Heart right ventricle (tissue), 16 donors: ENCODE measurements at regions not wholly inside any gene's neighbourhood (a gene's known extent, or its start where the extent isn't known, plus 50 kb on each side); places are given as distances from the start of the nearest gene placed in this dataset.

ENCODE experiments used
- ATAC-seq, 8 donors: fragments of 200-7000 bp; cut with Tn5 transposase; one replicate each; pipeline ENCODE4 v1.9.1; 2020; ENCODE audit warnings: mild to moderate bottlenecking in 8 of 8, moderate library complexity in 8 of 8, moderate number of reproducible peaks in 1 of 8
- DNase-seq, 2 donors: peaks; one replicate each; pipeline ENCODE4 v3.0.0-alpha.2; 2020
- H3K27ac ChIP-seq, 10 donors: fragments of 200-600 bp; sonication (generic) in 2 of 10; one replicate each; pipeline versions ENCODE4 v1.5.0 to v1.8.0; 2020 to 2022; ENCODE audit warnings: mild to moderate bottlenecking in 3 of 10
- H3K27me3 ChIP-seq, 7 donors: fragments of 200-600 bp; one replicate each; pipeline ENCODE4 v1.8.0; 2021 to 2022; ENCODE audit warnings: mild to moderate bottlenecking in 2 of 7
- H3K36me3 ChIP-seq, 9 donors: fragments of 200-600 bp; sonication (generic) in 1 of 9; one replicate each; pipeline versions ENCODE4 v1.5.0 to v1.8.0; 2020 to 2022; ENCODE audit warnings: mild to moderate bottlenecking in 2 of 9
- H3K4me1 ChIP-seq, 9 donors: fragments of 200-600 bp; sonication (generic) in 1 of 9; one replicate each; pipeline versions ENCODE4 v1.5.0 to v1.8.0; 2020 to 2022; ENCODE audit warnings: mild to moderate bottlenecking in 4 of 9
- H3K4me3 ChIP-seq, 10 donors: fragments of 200-600 bp; sonication (generic) in 2 of 10; one replicate each; pipeline versions ENCODE4 v1.5.0 to v1.8.0; 2020 to 2022; ENCODE audit warnings: mild to moderate bottlenecking in 7 of 10, moderate library complexity in 2 of 10
- H3K9me3 ChIP-seq, 11 donors: fragments of 200-600 bp in 10 of 11; sonication (generic) in 2 of 11; one replicate each; pipeline versions ENCODE4 v1.5.0 to v1.8.0; 2013 to 2022; ENCODE audit warnings: mild to moderate bottlenecking in 2 of 11, control low read depth in 1 of 11, moderate library complexity in 1 of 11
- WGBS, 2 donors: extraction: QIAGEN DNeasy Blood & Tissue Kit; methylation state at CpG; one replicate each; pipeline ENCODE4 v1.1.7; 2013; ENCODE audit warnings: inconsistent platforms in 1 of 2; 5-methylcytosine and 5-hydroxymethylcytosine counted together
- intact Hi-C, 10 donors: fragments of 100-400 bp; cut with DNase I; formaldehyde crosslinking; loops; one replicate each; pipeline versions ENCODE4 v1.11.1 to v1.14.2; 2022
- TF ChIP-seq, protein P1 (sequence below), 9 donors: fragments of 200-600 bp; sonication (generic) in 2 of 9; IDR thresholded peaks; one replicate each; pipeline versions ENCODE4 v1.5.0 to v1.8.0; 2021 to 2022; ENCODE audit warnings: antibody characterized with exemption in 9 of 9, mild to moderate bottlenecking in 5 of 9, moderate library complexity in 1 of 9
- donor health status: Arrhythmogenic right ventricular cardiomyopathy.
- donor health status: ischemic (EF 13 %, LVEDD 7.1; RV severe dilation, severe dysfunction).
- donor health status: healthy with polysubstance abuse.
- donor health status: DM: no; HTN: yes; CAD: no.
- donor health status: DM: no; HTN: no; CAD: no.
- donor health status: ischemic (EF 25% LVEDD 6.9; RV normal size, moderate dysfunction).
- donor health status: ischemic (EF 25% LVEDD 5.7; RV mildly dilated, moderate dysfunction).
- donor health status: healthy.
- donor health status: DM: yes; HTN: yes; CAD: no.
- donor health status: Ischemic cardiomyopathy.
- donor health status: ischemic (EF 35%, LVEDD 5.7; RV mildly dilated, moderate dysfunction).
- donor health status: nonischemic (EF 11% LVEDD 7.7; RV severe dilation, severe dysfunction).
- donor health status: DM: yes; HTN: yes; CAD: no.
- donor health status: PGD.
- donor health status: ischemic (EF 29% LVEDD 5.4; RV normal size, mild dysfunction).
- donor health status: nonischemic (EF 23%, LVEDD 6.1; RV moderate dilation, normal function).

DNA sequence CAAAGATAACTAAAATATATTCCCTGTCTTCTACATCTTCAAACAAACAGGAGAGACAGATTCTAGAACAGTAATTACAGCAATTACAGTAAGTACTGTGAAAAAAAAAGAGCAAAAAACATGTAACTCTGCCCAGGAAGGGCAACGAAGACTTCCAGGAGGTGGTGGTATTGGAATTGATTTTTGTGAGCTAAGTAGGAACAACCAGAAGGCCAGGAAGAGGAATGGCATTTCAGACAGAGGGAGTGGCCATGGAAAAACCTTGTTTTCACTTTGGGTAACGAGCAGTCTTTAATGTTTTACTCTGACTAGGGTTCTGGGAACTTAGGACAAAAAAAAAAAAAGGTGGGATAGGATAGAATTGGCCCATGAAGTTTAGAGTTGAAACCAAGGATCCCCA is 196.3 kb upstream of the PLEKHG7 start:
- Histone ChIP-seq H3K27ac (peak overlapping the region in 9 of 10 donors; percentile 71 to 95 (median 82)), H3K9me3 (no peaks in the 10 kb centered on the region), H3K4me3 (no peak overlapping the region), H3K27me3 (no peaks in the 10 kb centered on the region), H3K36me3 (no peaks in the 10 kb centered on the region), H3K4me1 (peaks cover 14 to 68% (median 42%) of the 10 kb centered on the region in 9 donors)
- intact Hi-C loops: loop anchor here in 5 of 10 donors (5.0 to 10.0 kb wide), 8 partner anchors 36 to 418 kb away; partner anchors contain the start of genes BTG1 (in 2 of the 5) and EEA1 (in 1 of the 5)
- DNase-seq (no peak), ATAC-seq (peak in 3 of 8 donors; percentile 21 to 45 (median 27))
- TF ChIP-seq, protein P1, sequence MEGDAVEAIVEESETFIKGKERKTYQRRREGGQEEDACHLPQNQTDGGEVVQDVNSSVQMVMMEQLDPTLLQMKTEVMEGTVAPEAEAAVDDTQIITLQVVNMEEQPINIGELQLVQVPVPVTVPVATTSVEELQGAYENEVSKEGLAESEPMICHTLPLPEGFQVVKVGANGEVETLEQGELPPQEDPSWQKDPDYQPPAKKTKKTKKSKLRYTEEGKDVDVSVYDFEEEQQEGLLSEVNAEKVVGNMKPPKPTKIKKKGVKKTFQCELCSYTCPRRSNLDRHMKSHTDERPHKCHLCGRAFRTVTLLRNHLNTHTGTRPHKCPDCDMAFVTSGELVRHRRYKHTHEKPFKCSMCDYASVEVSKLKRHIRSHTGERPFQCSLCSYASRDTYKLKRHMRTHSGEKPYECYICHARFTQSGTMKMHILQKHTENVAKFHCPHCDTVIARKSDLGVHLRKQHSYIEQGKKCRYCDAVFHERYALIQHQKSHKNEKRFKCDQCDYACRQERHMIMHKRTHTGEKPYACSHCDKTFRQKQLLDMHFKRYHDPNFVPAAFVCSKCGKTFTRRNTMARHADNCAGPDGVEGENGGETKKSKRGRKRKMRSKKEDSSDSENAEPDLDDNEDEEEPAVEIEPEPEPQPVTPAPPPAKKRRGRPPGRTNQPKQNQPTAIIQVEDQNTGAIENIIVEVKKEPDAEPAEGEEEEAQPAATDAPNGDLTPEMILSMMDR (IDR thresholded peaks at IDR 0.05): peak in 1 of 9 donors; percentile 21
- 50 to 67% methylated on average over 2 of the region's 2 CpGs for WGBS, 2 donors

DNA sequence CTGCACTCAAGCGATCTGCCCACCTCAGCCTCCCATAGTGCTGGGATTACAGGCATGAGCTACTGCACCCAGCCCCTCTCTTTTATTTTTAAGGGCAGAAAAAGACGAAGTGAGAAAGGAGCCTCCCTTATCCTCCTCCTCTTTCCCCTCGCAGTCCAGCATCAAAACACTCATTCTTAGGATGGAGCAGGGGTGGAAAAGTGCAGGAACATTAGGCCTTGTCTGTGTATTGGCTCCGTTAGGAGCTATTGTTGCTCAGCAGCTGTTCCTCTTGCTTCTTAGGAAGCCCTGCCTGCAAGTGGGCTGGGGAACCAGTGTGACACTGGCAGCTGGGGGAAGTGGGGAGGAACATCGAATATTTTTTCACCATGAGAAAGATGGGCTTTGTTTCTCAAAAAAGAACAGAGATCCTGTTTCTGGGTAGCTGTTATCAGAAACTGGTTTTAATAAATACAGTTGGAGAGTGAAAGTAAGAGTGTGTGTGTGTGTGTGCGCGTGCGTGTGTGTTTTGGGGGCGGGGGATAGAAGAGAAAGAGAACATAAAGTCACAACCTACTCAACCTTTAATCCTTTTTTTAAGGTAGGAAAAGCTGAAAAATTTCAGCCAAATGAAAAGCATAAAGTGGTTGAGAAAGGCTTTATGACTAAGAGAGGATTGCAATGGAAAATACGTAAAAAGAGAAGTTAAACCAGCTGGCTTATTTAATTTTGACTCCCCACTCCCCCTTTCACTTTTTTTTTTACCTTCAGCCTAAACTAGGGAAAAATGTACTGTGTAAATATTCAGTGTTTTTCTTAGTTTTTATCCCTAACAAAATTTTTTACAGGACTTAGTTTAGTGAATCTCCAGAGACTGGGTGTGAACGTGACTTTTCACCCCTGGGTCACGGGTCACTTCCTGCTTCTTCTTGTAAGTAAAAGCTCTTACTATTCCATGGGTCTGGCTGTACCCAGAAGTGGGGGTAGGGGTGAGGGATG is 197.2 kb upstream of the PLEKHG7 start:
- 41 to 50% methylated on average over 12 of the region's 12 CpGs for WGBS, 2 donors
- H3K27ac ChIP-seq: peak overlapping the region; percentile 61 to 95 (median 80)
- TF ChIP-seq, protein P1 (IDR thresholded peaks at IDR 0.05): no peak
- H3K36me3 ChIP-seq: no peaks in the 10 kb centered on the region
- ATAC-seq: peak; percentile 63 to 87 (median 78)
- no peaks in the 10 kb centered on the region for H3K9me3 ChIP-seq
- intact Hi-C loops: loop anchor here in 5 of 10 donors (5.0 to 10.0 kb wide), 8 partner anchors 37 to 419 kb away; partner anchors contain the start of genes BTG1 (in 2 of the 5) and EEA1 (in 1 of the 5)
- no peaks in the 10 kb centered on the region for H3K27me3 ChIP-seq
- DNase-seq: peak; percentile 65 to 80
- peaks cover 14 to 59% (median 40%) of the 10 kb centered on the region in 9 donors for H3K4me1 ChIP-seq
- H3K4me3 ChIP-seq: peak overlapping the region in 6 of 10 donors; percentile 16 to 33 (median 30)

DNA sequence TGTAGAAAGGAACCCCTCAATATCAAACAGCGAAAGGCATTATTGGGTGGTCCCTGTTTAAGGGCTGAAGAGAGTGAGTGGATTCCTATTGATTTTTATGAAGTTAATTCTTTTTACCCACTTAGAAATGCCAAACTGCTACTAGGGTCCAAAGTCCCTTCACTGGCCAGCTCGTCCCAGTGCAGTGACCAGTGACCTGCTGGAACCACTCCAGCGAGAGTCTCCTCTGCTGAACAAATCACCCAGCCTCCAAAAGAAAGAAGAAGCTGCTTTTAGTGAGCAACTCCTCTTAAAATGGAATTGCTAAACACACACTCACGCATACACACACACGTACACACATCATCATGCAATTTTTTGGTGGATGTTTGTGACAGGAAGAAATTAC is 198.2 kb upstream of the PLEKHG7 start:
- H3K27me3 ChIP-seq: no peaks in the 10 kb centered on the region
- WGBS, 2 donors: 85 to 86% methylated on average over 5 of the region's 5 CpGs
- H3K9me3 ChIP-seq: no peaks in the 10 kb centered on the region
- no peaks in the 10 kb centered on the region for H3K36me3 ChIP-seq
- H3K4me1 ChIP-seq: peaks cover 14 to 59% (median 40%) of the 10 kb centered on the region in 9 donors
- intact Hi-C loops: loop anchor here in 4 of 10 donors (5.0 to 10.0 kb wide), 5 partner anchors 58 to 420 kb away; partner anchors contain the start of genes BTG1 (in 2 of the 4) and EEA1 (in 1 of the 4)
- DNase-seq (peak in 1 of 2 donors; percentile 46), ATAC-seq (no peak)
- H3K4me3 ChIP-seq: no peak overlapping the region
- H3K27ac ChIP-seq: peak overlapping the region; percentile 61 to 95 (median 80)
- TF ChIP-seq, protein P1 (IDR thresholded peaks at IDR 0.05): no peak

DNA sequence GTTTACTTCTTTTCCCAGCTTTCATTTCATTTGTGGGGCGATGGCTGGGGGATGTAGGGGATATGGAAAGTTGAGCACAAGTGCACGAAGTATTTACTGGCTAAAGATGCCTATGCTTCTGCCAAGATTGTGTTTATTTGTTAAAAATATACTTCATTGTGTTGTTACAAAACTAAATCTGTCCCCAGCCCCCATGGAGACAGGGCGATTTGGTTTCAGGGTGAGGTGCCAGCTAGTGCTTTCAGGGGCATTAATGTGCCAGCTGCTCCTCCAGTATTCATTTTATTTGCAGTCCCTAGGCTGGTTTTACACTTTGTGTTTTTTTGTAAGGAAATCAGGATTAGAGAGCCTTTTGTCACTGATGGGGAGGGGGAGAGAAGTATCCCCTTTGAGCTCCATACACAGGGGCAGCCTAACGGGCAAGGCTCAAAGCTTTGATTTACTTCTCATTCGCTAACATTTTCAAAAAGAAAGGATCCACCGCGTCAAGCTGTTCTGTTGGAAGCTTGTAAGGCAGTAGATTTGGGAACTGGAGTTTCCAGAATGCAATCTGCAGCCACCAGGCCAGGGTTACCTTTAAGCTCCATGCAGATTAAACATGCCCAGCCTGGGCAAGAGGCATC is 198.7 kb upstream of the PLEKHG7 start:
- H3K4me3 ChIP-seq: no peak overlapping the region
- DNase-seq (no peak), ATAC-seq (no peak)
- H3K36me3 ChIP-seq: no peaks in the 10 kb centered on the region
- WGBS, 2 donors: 63% methylated on average over 7 of the region's 7 CpGs
- H3K27ac ChIP-seq: peak overlapping the region in 9 of 10 donors; percentile 45 to 95 (median 82)
- peaks cover 14 to 59% (median 40%) of the 10 kb centered on the region in 9 donors for H3K4me1 ChIP-seq
- TF ChIP-seq, protein P1 (IDR thresholded peaks at IDR 0.05): no peak
- intact Hi-C loops: loop anchor here in 4 of 10 donors (5.0 to 10.0 kb wide), 5 partner anchors 58 to 421 kb away; partner anchors contain the start of genes BTG1 (in 2 of the 4) and EEA1 (in 1 of the 4)
- H3K27me3 ChIP-seq: no peaks in the 10 kb centered on the region
- H3K9me3 ChIP-seq: no peaks in the 10 kb centered on the region
